HG02588 (cell line): ENCODE measurements at regions not wholly inside any gene's neighbourhood (a gene's known extent, or its start where the extent isn't known, plus 50 kb on each side); places are given as distances from the start of the nearest gene placed in this dataset.
A peak's percentile ranks its signal among the peaks of the same experiment; 100 is the strongest.

ENCODE experiments used
- ATAC-seq: cut with Tn5 transposase; IDR thresholded peaks from one replicate; pipeline ENCODE4 v1.9.1; 2021; ENCODE audit warnings: mild to moderate bottlenecking, moderate library complexity; ENCODE audit not compliant: unreplicated experiment

DNA sequence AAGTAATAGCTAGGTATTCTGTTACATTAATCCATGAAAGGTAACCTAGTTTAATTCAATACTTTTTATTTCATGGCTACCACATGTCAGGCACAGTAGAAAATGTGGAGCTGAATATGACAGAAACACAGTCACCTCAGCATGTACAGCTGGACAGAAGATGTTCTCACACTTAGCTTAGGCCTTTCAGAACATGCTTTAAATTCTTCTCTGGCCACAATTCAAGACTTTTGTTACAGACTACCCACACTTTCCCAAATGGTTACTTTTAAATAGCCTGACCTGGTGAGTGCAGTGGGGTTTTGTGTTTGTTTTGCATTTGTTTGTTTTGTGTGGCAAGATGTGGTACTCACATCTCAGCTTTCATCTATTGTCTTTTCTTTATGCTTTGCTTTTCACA, 1079.5 kb downstream of the IGSF11 start:
- no peak for ATAC-seq

GRCh38 chr3:117958027-117958426, 1076.6 kb downstream of the IGSF11 start:
- no peak for ATAC-seq

DNA sequence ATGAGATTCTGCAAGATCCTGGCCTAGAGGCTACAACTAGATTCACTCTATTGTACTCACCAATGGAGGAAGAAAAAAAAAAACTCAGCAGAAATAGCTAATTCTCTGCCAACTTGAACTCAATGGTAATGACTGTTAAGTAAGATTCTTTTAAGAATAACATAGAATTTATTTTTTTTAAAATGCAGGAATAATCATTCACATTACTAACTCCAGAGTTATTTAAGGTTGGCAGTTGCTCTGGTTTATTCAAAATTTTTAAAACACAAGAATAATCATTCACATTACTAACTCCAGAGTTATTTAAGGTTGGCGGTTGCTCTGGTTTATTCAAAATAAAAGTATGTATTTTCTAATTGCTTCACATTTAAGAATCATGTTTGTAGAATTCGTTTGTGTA, 1071.9 kb downstream of the IGSF11 start:
- no peak for ATAC-seq

GRCh38 chr3:117963858-117964257, 1070.8 kb downstream of the IGSF11 start:
- no peak for ATAC-seq

DNA sequence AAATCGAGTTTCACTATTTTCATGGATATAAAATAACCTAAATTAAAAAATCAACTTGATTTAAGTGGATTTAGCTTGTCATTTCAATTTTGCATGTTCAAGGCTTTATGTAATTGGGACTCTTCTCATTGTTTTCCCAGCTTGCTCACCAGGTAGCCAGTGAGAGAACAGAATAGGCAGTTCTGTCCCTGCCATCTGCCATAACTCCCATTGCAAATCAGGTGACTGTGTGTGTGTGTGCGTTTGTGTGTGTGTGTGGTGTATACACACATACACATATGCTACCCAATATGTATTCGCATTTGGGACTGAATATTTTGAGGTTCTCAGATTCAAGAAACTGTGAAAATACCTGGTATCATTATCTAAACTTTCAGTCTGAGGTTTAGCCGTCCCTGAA, 1069.8 kb downstream of the IGSF11 start:
- ATAC-seq = no peak

GRCh38 chr3:117977504-117978228, 1057.0 kb downstream of the IGSF11 start:
- ATAC-seq = no peak

DNA sequence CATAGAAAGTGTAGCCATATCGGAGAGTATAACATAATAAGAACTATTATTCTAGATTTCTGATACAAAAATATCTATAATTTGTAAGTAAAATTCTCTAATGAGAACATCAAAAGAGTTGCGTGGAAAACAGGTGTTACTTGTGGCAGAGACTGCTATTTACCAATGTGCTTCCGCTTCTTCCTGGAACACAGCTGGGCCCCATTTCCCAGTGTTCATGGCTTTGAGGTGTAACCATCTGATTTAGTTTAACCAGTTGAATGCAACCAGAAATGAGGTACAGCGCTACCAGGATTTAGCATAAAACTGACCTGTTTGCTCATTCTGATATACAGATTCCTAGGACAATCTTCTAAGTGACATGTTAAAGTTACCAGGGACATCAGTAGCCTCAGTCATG, 1055.2 kb downstream of the IGSF11 start:
- no peak for ATAC-seq

DNA sequence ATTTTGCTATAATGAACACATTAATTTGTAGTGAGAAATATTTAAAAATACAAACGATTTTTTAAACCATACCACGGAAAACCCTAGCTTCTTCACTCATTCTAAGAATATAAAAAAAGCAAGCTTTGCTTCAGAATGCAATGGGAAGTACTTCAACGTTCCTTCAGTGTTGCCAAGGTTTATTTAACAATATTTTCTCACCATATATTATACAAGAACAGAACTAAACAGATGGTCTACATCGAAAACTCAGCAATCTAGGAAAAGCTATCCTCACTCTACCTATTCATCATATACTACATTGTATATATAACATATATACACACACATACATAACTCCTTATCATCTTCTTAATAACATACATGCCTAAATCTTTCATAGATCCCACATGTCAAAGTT, 1047.4 kb downstream of the IGSF11 start:
- ATAC-seq = no peak

DNA sequence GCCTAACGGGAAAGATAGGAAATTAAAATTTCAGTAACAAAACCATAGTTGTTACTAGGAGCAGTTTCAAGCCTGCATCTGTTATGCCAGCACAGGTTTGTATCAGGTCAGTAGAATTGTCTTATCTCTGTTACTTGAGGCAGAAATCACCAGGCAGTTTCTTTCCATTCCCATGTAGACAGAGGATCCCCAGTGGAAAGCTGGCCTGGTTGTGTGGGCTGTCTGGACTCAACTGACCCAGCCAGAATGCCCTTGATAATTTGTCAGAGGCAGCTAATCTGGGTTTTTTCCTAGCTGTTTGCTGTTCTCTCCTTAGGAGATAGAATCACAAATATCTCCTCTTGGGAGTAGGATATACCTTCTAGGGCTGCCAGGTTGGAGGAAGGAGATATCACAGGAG, 1044.7 kb downstream of the IGSF11 start:
- no peak for ATAC-seq

- no peak for ATAC-seq
Observed at GRCh38 chr3:117990627-117991026, 1044.0 kb downstream of the IGSF11 start.

DNA sequence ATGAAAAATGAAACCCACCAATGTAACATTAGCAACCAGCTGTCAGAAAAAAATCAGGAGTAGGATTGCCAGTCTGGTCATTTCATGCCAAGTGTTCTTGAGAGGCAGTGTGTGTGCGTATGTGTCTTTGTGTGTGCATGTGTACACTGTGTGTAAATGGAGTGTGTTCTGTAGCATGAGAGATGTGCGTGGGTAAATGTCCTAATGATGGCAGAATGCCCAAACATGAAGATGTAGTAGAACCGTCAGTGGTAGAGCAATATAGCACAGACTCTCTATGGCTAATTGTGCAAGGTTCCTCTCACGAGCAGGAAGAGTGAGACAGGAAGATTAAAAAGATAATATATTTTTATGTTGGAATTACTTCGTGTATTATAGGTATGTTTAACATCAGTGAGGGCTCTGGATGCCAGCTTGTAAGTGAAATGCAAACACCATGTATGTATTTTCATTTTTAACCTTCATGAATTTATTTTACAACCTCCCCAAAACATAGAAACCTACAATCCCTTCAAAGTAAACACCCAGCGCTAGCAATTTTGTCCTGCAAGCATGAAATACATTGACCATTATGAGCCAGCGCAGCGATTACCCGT, 1038.7 kb downstream of the IGSF11 start:
- ATAC-seq = no peak

GRCh38 chr3:117997201-117998049, 1037.2 kb downstream of the IGSF11 start:
- peak; percentile 99 for ATAC-seq

- no peak for ATAC-seq
Observed at GRCh38 chr3:117998071-117998470, 1036.6 kb downstream of the IGSF11 start.

DNA sequence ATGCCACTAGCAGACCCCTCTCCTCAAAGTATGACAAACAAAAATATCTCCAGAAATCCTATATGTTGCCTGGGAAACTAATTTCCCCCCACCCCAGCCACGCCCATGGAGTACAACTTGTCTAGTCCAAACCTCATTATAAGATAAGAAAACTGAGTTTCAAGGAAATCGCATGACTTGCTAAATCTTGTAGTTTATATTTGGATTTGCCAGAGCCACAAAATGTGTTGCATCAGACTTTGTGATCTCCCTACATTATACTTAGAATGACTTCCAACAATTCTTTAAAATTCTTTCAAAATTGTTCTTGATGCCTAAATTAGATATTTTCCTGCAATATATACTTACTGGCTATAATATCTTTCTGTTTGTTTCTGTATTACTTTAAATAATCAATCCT, 1034.4 kb downstream of the IGSF11 start:
- no peak for ATAC-seq

GRCh38 chr3:118001380-118001779, 1033.3 kb downstream of the IGSF11 start:
- no peak for ATAC-seq

DNA sequence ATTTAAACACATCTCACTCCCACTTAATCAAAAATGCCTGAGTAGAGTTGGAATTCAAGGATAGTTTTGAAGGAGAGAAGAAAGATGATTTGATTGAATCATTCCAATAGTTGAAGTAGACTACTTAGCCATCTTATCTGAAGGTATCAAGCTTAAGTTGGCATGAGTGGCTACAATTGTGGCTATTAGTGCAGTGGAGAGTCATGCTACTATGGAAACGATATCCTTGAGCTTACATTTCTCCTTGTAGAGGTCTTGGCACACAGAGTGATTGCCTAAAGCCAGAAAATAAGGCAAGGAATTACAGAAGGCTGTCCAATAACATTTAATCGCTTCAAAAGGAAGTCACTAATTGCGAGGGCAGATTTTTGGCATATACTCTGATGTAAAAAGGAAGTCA, 1022.7 kb downstream of the IGSF11 start:
- no peak for ATAC-seq

DNA sequence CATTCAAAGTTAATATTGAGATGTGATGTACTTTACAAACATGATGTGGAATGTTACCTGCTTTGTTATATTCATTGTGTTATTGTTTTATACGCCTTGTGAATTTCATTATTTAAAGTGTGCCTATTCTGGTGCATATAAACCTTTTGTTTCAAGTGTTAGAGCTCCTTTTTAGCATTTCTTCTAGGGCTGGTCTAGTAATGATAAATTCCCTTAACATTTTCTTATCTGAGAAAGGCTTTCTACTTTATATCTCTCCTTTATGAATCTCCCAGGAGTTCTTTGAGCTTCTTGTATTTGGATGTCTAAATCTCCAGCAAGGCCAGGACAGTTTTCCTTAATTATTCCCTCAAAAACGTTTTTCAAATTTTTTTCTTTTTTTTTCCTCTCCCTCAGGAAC, 1005.6 kb downstream of the IGSF11 start:
- no peak for ATAC-seq

GRCh38 chr3:118036215-118036614, 998.4 kb downstream of the IGSF11 start:
- ATAC-seq = no peak

DNA sequence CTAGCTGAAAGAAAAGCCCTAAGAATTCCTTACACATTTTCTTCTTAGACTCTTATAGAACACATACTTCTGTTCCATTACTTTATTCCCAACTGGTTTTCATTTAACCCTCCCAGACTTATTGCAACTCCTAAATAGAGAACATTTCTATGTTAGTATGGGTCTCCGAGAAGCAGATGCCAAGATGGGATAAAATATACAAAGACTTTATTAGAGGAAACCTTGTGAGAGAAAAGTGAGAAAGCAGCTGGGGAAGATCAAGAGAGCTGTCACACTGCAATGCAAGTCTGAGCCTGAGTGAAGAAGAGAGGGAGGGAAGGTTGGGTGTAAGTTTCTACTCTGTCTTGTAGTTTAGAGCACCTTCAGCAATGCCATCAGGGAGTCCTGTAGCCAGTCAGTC, 979.3 kb downstream of the IGSF11 start:
- no peak for ATAC-seq

DNA sequence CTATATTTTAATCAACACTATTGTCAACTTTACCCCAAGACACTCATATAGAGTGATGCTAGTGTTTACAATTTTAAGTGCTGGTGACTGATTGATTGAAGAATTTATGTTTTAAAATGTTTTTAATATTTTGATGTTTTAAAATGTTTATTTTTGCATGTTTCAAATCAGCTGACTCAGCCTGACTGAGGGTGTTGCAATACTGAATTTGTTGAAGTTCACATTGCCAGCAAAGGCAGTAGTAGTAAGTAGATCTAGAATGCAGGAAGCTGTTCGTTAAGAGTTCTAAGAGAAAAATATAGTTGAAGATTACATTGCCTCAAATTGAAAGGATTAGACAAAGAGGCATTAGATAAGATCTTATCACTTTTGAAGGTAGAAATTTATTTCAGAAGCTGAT, 977.6 kb downstream of the IGSF11 start:
- no peak for ATAC-seq

DNA sequence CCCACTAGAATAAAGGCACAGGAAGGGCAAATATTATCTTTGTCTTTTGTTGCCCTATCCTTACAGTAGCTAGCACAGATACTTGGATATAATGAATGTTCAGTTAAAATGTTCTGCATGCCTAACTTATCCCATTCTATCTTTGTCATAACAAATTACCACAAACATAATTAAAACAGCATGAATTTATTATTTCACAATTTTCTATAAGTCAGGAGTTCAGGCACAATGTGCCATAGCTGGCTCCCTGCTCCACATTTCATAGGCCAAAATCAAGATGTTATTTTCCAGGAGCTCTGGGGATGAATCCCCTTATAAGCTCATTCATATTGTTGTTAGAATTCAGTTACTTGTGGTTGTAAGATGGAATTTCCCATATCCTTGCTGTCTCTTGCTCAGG, 975.5 kb downstream of the IGSF11 start:
- ATAC-seq = no peak

- no peak for ATAC-seq
Observed at GRCh38 chr3:118067439-118067838, 967.2 kb downstream of the IGSF11 start.
